AG10803 (cell line): ENCODE measurements at regions not wholly inside any gene's neighbourhood (a gene's known extent, or its start where the extent isn't known, plus 50 kb on each side); places are given as distances from the start of the nearest gene placed in this dataset.
A peak's percentile ranks its signal among the peaks of the same experiment; 100 is the strongest.
"Not testable (repeated sequence)": the region's sequence is repeated elsewhere in the genome, so short reads cannot be mapped to it uniquely, and the experiment has no call there.

Source experiments
- DNase-seq: peaks from one replicate; pipeline ENCODE4 v3.0.0; 2010; ENCODE audit warnings: low read depth
- H3K4me3 ChIP-seq: 2 replicates; pipeline ENCODE4 v1.5.1; 2011; ENCODE audit warnings: mild to moderate bottlenecking, low read length, control low read depth
- TF ChIP-seq, protein P1 (sequence below): conservative IDR thresholded peaks from 2 replicates; pipeline ENCODE4 v1.5.1; 2011; ENCODE audit warnings: mild to moderate bottlenecking, low read length, control low read depth, inconsistent platforms

DNA sequence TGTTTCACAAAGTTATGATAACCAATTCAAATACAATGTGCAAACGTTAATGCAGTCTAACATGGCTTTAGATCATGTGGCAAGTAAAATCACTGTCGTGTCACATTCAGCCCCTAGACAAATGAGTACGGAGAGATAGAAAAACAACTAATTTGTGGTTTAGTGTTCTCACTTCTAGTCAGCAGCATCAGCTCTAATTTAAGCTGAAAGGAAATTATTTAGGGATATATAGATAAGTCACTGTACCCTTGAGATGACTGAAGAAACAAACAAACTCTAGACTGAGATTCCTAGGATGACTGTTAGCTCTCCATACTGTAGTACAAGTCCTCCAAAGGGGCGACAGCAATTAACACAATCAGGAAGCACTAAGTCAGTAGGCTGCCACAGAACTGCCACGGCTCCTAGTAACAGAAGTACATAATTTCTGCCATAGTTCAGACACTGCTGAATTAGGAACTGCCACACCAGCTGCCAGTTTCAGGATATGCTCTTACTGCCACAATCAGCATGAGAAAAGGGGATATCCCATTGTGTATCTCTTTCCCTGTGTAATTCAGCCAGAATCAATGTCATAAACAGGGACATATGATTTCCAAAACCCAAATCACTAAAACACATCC, 150.4 kb upstream of the NEGR1 start:
- TF ChIP-seq, protein P1, sequence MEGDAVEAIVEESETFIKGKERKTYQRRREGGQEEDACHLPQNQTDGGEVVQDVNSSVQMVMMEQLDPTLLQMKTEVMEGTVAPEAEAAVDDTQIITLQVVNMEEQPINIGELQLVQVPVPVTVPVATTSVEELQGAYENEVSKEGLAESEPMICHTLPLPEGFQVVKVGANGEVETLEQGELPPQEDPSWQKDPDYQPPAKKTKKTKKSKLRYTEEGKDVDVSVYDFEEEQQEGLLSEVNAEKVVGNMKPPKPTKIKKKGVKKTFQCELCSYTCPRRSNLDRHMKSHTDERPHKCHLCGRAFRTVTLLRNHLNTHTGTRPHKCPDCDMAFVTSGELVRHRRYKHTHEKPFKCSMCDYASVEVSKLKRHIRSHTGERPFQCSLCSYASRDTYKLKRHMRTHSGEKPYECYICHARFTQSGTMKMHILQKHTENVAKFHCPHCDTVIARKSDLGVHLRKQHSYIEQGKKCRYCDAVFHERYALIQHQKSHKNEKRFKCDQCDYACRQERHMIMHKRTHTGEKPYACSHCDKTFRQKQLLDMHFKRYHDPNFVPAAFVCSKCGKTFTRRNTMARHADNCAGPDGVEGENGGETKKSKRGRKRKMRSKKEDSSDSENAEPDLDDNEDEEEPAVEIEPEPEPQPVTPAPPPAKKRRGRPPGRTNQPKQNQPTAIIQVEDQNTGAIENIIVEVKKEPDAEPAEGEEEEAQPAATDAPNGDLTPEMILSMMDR = no peak
- H3K4me3 ChIP-seq = no peak overlapping the region

DNA sequence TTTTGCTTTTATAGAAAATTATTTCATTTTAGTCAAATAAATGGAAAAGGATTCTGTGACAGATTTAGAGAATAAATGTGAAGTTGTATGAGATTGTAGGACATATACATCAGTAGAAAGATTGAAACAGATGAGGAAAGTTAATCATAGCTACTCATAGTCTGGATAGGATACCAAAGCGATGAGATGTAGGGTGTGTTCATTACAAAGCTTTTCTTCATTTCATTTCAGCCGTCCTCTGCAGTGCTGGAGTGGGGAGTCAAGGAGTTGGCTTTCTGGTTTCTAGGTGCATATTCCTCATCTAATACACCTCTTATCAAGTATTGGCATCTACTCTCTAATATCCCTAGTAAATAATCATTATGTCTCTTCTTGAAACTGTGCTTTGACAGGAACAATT, 149.5 kb upstream of the NEGR1 start:
- TF ChIP-seq, protein P1 = no peak
- DNase-seq = no peak
- H3K4me3 ChIP-seq = no peak overlapping the region

More for the DNA sequence above, 150.4 kb upstream of the NEGR1 start:
- DNase-seq = no peak

DNA sequence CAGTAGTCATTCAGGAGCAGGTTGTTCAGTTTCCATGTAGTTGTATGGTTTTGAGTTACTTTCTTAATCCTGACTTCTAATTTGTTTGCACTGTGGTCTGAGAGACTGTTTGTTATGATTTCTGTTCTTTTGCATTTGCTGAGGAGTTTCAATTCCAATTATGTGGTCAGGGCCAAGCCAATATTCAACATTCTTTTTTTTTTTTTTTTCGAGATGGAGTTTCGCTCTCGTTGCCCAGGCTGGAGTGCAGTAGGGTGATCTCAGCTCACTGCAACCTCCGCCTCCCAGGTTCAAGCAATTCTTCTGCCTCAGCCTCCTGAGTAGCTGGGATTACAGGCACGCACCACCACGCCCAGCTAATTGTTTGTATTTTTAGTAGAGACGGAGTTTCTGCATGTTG, 145.9 kb upstream of the NEGR1 start:
- H3K4me3 ChIP-seq, DNase-seq: not testable (repeated sequence)

DNA sequence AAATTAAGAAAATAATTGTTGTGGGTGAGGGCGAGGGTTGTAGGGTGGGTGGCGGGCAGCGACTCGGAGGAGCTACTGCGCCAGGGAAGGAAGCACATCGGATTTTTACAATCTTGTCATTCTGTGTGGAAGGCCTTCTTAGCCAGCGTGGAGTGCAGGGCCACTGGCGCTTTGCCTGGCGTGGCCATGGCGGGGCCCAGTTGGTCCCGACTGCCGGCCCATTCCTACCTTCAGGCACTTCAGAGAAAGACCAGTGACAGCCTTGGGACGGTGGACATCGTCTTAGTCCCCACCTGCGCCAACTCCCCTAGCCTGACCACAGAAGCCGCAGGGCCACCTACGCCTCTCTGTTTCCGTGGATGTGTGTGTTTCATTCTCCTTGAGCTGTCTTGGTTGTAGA, 136.9 kb upstream of the NEGR1 start:
- TF ChIP-seq, protein P1 = no peak
- no peak for DNase-seq
- no peak overlapping the region for H3K4me3 ChIP-seq

DNA sequence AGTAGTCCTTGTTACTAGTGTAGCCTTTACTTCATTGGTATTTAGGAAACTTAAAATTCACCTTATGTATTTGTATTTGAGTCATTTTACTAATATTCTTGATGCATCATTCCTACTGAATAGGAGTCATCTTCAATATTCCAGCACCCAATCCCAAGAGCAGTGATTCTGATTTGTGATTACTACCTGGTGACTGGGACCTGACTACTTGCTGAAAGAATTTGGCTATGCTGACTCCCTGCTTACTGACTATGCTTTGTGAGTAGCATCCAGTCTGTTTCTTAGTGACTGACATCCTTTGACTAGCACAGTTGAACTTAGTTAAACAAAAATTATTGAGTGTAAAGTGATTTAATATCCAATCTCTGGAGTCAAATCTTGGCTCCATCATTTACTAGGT, 129.9 kb upstream of the NEGR1 start:
- no peak overlapping the region for H3K4me3 ChIP-seq
- TF ChIP-seq, protein P1 = no peak
- peak; percentile 8 for DNase-seq

DNA sequence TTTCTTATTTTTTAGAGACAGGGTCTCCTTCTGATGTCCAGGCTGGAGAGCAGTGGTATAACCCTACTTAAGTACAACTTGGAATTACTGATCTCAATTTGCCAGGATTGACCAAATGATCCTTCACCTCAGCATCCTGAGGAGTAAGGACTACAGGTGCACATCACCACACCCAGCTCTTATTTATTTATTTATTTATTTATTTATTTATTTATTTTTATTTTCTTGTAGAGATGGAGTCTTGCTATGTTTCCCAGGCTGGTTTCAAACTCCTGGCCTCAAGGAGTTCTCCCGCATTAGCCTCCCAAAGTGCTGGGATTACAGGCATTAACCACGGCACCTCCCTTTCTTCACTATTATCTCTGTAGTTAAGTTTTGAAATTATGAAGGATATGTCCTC, 117.5 kb upstream of the NEGR1 start:
- TF ChIP-seq, protein P1 = no peak
- no peak for DNase-seq
- H3K4me3 ChIP-seq = no peak overlapping the region

DNA sequence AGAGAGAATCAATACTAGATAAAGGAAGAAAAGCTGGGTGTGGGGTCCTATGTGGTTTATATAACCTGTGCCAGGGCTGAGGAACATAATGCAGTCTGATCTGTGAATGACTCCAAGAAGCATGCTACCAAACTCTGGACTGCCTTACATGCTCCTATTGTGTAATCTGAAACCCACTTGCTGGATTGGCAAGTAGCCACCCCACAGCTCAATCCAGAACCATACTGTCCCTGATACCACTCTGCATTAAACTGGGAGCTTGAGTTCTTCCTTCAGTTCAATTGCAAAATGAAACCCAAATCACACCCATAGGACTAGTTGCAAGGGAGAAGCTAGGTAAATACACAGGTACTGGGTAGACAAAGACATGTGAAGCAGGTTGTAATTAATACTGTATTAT, 115.4 kb upstream of the NEGR1 start:
- TF ChIP-seq, protein P1 = no peak
- DNase-seq = peak; percentile 90
- H3K4me3 ChIP-seq = no peak overlapping the region

DNA sequence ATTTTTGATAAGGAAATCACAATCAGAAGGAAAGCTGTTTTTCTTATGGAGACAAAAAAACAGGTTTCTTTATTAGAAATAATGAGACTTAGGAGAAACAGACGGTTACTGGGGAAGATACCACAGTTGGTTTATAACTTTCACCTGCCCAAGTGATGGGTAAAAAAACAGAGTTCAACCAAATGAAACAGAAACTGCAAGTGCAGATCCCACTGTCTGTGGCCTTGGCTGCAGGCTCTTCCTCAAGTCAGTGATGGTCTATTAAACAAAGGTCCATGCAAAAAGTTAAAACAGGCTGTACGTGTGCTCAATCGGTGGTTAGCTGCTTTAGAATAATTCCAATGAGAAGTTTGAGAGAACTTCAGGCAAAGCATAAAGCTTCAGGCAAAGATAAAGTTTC, 112.1 kb upstream of the NEGR1 start:
- no peak for DNase-seq

More for the DNA sequence above, 112.1 kb upstream of the NEGR1 start:
- TF ChIP-seq, protein P1 = no peak
- H3K4me3 ChIP-seq = no peak overlapping the region
